H1 (cell line): ENCODE measurements at regions not wholly inside any gene's neighbourhood (a gene's known extent, or its start where the extent isn't known, plus 50 kb on each side); places are given as distances from the start of the nearest gene placed in this dataset.

Source experiments
- CTCF ChIA-PET: fragments of 300-600 bp; sonication (Branson Sonifier 250); formaldehyde crosslinking; loops from one replicate; lab custom pipeline; 2021; ENCODE audit not compliant: partially characterized antibody; lab: Charles Lee
- POLR2A ChIA-PET: fragments of 300-600 bp; sonication (Branson Sonifier 250); formaldehyde crosslinking; loops from one replicate; lab custom pipeline; 2021; ENCODE audit warnings: inconsistent platforms; ENCODE audit not compliant: partially characterized antibody; lab: Charles Lee
- DNase-seq, 2 experiments: peaks; one replicate each; pipeline versions ENCODE4 v3.0.0 to v3.0.0-alpha.2; 2010 to 2022; ENCODE audit warnings: low spot score in 2 of 2, low read depth in 1 of 2, mixed read lengths in 1 of 2
- FAIRE-seq: peaks from 2 replicates; lab custom pipeline; 2011; peaks lifted over from hg19 to GRCh38; lab: Jason Lieb, UNC
- H2AFZ ChIP-seq: 2 replicates; pipeline ENCODE4 v1.8.1; 2012; ENCODE audit warnings: low read length, inconsistent platforms
- H2AK5ac ChIP-seq: 2 replicates; pipeline ENCODE4 v1.6.1; 2013; ENCODE audit warnings: low read depth, low read length
- H2BK120ac ChIP-seq: replicated peaks from 2 replicates; pipeline ENCODE3; 2013; ENCODE audit warnings: low read depth, low read length, inconsistent platforms
- H2BK12ac ChIP-seq: 2 replicates; pipeline ENCODE4 v1.6.1; 2013; ENCODE audit warnings: low read depth, low read length
- H2BK15ac ChIP-seq: 2 replicates; pipeline ENCODE4 v1.6.1; 2013; ENCODE audit warnings: low read length
- H2BK20ac ChIP-seq: 2 replicates; pipeline ENCODE4 v1.6.1; 2013; ENCODE audit warnings: low read length
- H2BK5ac ChIP-seq: 2 replicates; pipeline ENCODE4 v1.6.1; 2013; ENCODE audit warnings: low read depth, low read length
- H3K14ac ChIP-seq: 2 replicates; pipeline ENCODE4 v1.6.1; 2013; ENCODE audit warnings: inconsistent platforms; ENCODE audit not compliant: insufficient read length
- H3K18ac ChIP-seq: 2 replicates; pipeline ENCODE4 v1.6.1; 2013; ENCODE audit warnings: low read length; ENCODE audit errors: extremely low read depth
- H3K23ac ChIP-seq: 2 replicates; pipeline ENCODE4 v1.6.1; 2013; ENCODE audit warnings: inconsistent platforms; ENCODE audit not compliant: insufficient read length
- H3K23me2 ChIP-seq: 2 replicates; pipeline ENCODE4 v1.6.1; 2013; ENCODE audit warnings: low read depth, low read length
- H3K27ac ChIP-seq: 2 replicates; pipeline ENCODE4 v1.6.1; 2011; ENCODE audit warnings: low read depth, low read length, inconsistent platforms
- H3K27me3 ChIP-seq, 4 experiments: replicated peaks in 1 of 4; 1 replicate in 1 of 4; 2 replicates in 3 of 4; pipeline versions ENCODE4 v1.6.1 to v1.8.1; 2011 to 2013; ENCODE audit warnings: low read length in 3 of 4, mild to moderate bottlenecking in 3 of 4, inconsistent platforms in 2 of 4, mixed read lengths in 2 of 4, moderate library complexity in 1 of 4; ENCODE audit not compliant: control insufficient read depth in 3 of 4, insufficient read depth in 3 of 4; ENCODE audit errors: extremely low read depth in 1 of 4
- H3K36me3 ChIP-seq, 4 experiments: 2 replicates each; pipeline versions ENCODE4 v1.6.1 to v1.8.1; 2011 to 2013; ENCODE audit warnings: mild to moderate bottlenecking in 4 of 4, low read length in 3 of 4, moderate library complexity in 2 of 4, control low read depth in 1 of 4, inconsistent platforms in 1 of 4; ENCODE audit not compliant: insufficient read depth in 4 of 4, control insufficient read depth in 2 of 4
- H3K4ac ChIP-seq: replicated peaks from 2 replicates; pipeline ENCODE3; 2013; ENCODE audit warnings: low read length, low read depth, mixed read lengths, inconsistent platforms; ENCODE audit not compliant: insufficient read length
- H3K4me1 ChIP-seq, 4 experiments: replicated peaks in 1 of 4; 1 replicate in 1 of 4; 2 replicates in 3 of 4; pipeline versions ENCODE4 v1.6.1 to v1.8.1; 2011 to 2013; ENCODE audit warnings: low read length in 3 of 4, inconsistent platforms in 2 of 4, mixed read lengths in 1 of 4; ENCODE audit not compliant: insufficient read depth in 4 of 4, control insufficient read depth in 3 of 4
- H3K4me2 ChIP-seq, 2 experiments: 2 replicates each; pipeline versions ENCODE4 v1.6.1 to v1.8.1; 2011 to 2013; ENCODE audit warnings: low read depth in 2 of 2, low read length in 2 of 2, control low read depth in 1 of 2, inconsistent platforms in 1 of 2, mild to moderate bottlenecking in 1 of 2; ENCODE audit not compliant: insufficient read depth in 1 of 2
- H3K4me3 ChIP-seq, 4 experiments: fragments of 200-600, 300-600 bp in 1 of 4; sonication (generic), shearing (Covaris generic), sonication (Bioruptor Twin) in 1 of 4; 2 replicates each; pipeline versions ENCODE4 v1.5.1 to v1.8.1; 2011 to 2016; ENCODE audit warnings: low read length in 4 of 4, low read depth in 3 of 4, control low read depth in 2 of 4, inconsistent platforms in 2 of 4, mild to moderate bottlenecking in 2 of 4, mixed read lengths in 1 of 4, moderate library complexity in 1 of 4; ENCODE audit not compliant: insufficient read depth in 2 of 4; ENCODE audit errors: extremely low read depth in 1 of 4
- H3K56ac ChIP-seq: replicated peaks from 2 replicates; pipeline ENCODE3; 2013; ENCODE audit warnings: low read depth, mild to moderate bottlenecking, mixed read lengths, low read length, inconsistent platforms; ENCODE audit not compliant: insufficient read length
- H3K79me1 ChIP-seq: 2 replicates; pipeline ENCODE4 v1.6.1; 2013; ENCODE audit warnings: low read depth, low read length, control low read depth
- H3K79me2 ChIP-seq, 2 experiments: 2 replicates each; pipeline versions ENCODE4 v1.6.1 to v1.8.1; 2012 to 2013; ENCODE audit warnings: low read length in 2 of 2, mild to moderate bottlenecking in 2 of 2, inconsistent platforms in 1 of 2; ENCODE audit not compliant: insufficient read depth in 2 of 2, control insufficient read depth in 1 of 2
- H3K9ac ChIP-seq, 4 experiments: replicated peaks in 1 of 4; 1 replicate in 1 of 4; 2 replicates in 3 of 4; pipeline versions ENCODE4 v1.6.1 to v1.8.1; 2011 to 2013; ENCODE audit warnings: low read depth in 3 of 4, low read length in 3 of 4, control low read depth in 2 of 4, mild to moderate bottlenecking in 2 of 4, moderate library complexity in 2 of 4, inconsistent platforms in 1 of 4; ENCODE audit errors: extremely low read depth in 1 of 4
- H3K9me3 ChIP-seq, 2 experiments: 2 replicates each; pipeline versions ENCODE4 v1.6.1 to v1.8.1; 2012 to 2013; ENCODE audit warnings: mild to moderate bottlenecking in 2 of 2, moderate library complexity in 2 of 2, control low read depth in 1 of 2, inconsistent platforms in 1 of 2, low read depth in 1 of 2, low read length in 1 of 2, mixed read lengths in 1 of 2; ENCODE audit not compliant: insufficient read depth in 2 of 2
- H4K20me1 ChIP-seq, 2 experiments: replicated peaks in 1 of 2; 2 replicates each; pipeline versions ENCODE3 to v1.8.1; 2011 to 2013; ENCODE audit warnings: inconsistent platforms in 2 of 2, low read length in 2 of 2, mild to moderate bottlenecking in 1 of 2; ENCODE audit not compliant: insufficient read depth in 2 of 2, control insufficient read depth in 1 of 2
- H4K5ac ChIP-seq: 2 replicates; pipeline ENCODE4 v1.6.1; 2013; ENCODE audit warnings: low read length, low read depth, mixed read lengths, inconsistent platforms; ENCODE audit not compliant: insufficient read length
- H4K8ac ChIP-seq: 2 replicates; pipeline ENCODE4 v1.8.0; 2013; ENCODE audit warnings: mild to moderate bottlenecking, moderate library complexity, low read length, inconsistent platforms; ENCODE audit not compliant: insufficient read depth; ENCODE audit errors: extremely low read depth
- H4K91ac ChIP-seq: replicated peaks from 2 replicates; pipeline ENCODE3; 2013; ENCODE audit warnings: low read length, mixed read lengths, inconsistent platforms; ENCODE audit not compliant: insufficient read length
- CBX5 ChIP-seq: fragments of 300-800, 300-1000 bp; sonication (generic); IDR thresholded peaks from 2 replicates; pipeline ENCODE4 v1.7.1; 2016; ENCODE audit warnings: antibody characterized with exemption, low read length, low read depth
- CEBPB ChIP-seq: IDR thresholded peaks from 2 replicates; pipeline ENCODE4 v1.6.1; 2012; ENCODE audit warnings: low read depth, low read length
- NRF1 ChIP-seq: IDR thresholded peaks from 2 replicates; pipeline ENCODE4 v1.6.1; 2011; ENCODE audit warnings: mild to moderate bottlenecking, low read depth, low read length, improper control_type of control experiment
- SIRT6 ChIP-seq: IDR thresholded peaks from one replicate; pipeline ENCODE4 v1.7.1; 2012; ENCODE audit warnings: low read length, inconsistent platforms
- SP1 ChIP-seq: IDR thresholded peaks from 2 replicates; pipeline ENCODE4 v1.6.1; 2011; ENCODE audit warnings: low read depth, low read length
- SP4 ChIP-seq: IDR thresholded peaks from 2 replicates; pipeline ENCODE4 v1.6.1; 2012; ENCODE audit warnings: low read length, inconsistent platforms
- YY1 ChIP-seq: IDR thresholded peaks from 2 replicates; pipeline ENCODE4 v1.6.1; 2011; ENCODE audit warnings: low read depth, mild to moderate bottlenecking, low read length
- WGBS, 2 experiments: shearing (Covaris generic) in 1 of 2; methylation state at CpG; one replicate each; pipeline versions ENCODE4 v1.1.6 to v1.1.7; 2013 to 2015; ENCODE audit warnings: low lambda C conversion rate in 2 of 2, mixed read lengths in 2 of 2, inconsistent platforms in 1 of 2, low coverage in 1 of 2, missing lambda C conversion rate in 1 of 2; ENCODE audit not compliant: insufficient replicate concordance in 2 of 2, insufficient coverage in 1 of 2, insufficient read length in 1 of 2; ENCODE audit errors: extremely low coverage in 1 of 2, missing lambda C conversion rate in 1 of 2; 5-methylcytosine and 5-hydroxymethylcytosine counted together
- TF ChIP-seq, protein P1 (sequence below): IDR thresholded peaks from 2 replicates; pipeline ENCODE4 v1.6.1; 2011; ENCODE audit warnings: low read length, improper control_type of control experiment
- TF ChIP-seq, protein P2 (sequence below), 3 experiments: IDR thresholded peaks; 1 replicate in 2 of 3; 2 replicates in 1 of 3; pipeline versions ENCODE4 v1.5.1 to v1.6.1; 2011; ENCODE audit warnings: low read length in 3 of 3, mild to moderate bottlenecking in 3 of 3, inconsistent platforms in 2 of 3, low read depth in 1 of 3, moderate library complexity in 1 of 3; ENCODE audit not compliant: insufficient read depth in 1 of 3; ENCODE audit errors: control extremely low read depth in 1 of 3
- TF ChIP-seq, protein P3 (sequence below): IDR thresholded peaks from 2 replicates; pipeline ENCODE4 v1.6.1; 2012; ENCODE audit warnings: inconsistent platforms

DNA sequence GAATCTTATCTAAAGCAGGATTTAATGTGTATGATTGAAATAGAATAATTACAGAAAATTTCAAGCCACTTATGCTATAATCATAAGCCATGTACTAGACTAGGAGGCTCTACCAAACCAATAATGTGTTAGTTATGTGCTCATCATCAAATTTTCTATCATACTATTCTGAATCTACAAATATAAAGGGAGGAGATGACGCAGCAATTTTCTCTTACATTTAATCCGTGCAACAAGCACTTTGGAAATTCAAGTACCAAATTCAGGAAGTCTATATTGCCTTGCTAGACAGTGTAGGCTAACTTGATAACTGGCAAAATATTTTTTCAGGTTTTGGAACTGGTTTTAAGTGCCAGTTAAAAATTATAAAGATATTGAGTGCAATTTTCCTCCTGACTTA, 283.5 kb downstream of the C4orf33 start (continued):
- TF ChIP-seq CEBPB: no peak

DNA sequence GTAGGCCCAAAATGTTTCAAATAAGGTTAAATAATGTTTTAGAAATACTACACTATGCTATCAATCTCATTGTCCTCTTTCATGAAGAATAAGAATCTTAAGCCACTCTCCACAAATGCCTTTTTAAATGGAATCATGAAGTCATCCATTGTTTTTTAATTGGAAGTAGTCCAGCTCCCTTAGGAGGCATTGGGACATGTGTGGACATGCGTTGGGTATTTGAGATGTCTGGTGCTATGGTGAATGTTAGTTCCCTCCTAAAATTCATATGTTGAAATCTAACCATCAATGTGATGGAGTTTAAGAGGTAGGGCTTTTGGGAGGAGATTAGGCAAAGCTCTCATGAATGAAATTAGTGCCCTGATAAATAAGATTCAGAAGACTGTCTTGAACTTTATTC, 289.0 kb downstream of the C4orf33 start:
- H3K9me3 ChIP-seq: no peaks in the 10 kb centered on the region
- H2BK12ac ChIP-seq: no peak overlapping the region
- H3K4ac ChIP-seq: no peak overlapping the region
- no peak overlapping the region for H3K4me2 ChIP-seq
- H3K79me2 ChIP-seq: no peaks in the 10 kb centered on the region
- no peak overlapping the region for H3K18ac ChIP-seq
- CTCF ChIA-PET: no interaction called here
- no peaks in the 10 kb centered on the region for H3K27me3 ChIP-seq
- H4K8ac ChIP-seq: no peak overlapping the region
- H2BK5ac ChIP-seq: no peak overlapping the region
- POLR2A ChIA-PET: no interaction called here
- no peak overlapping the region for H2AK5ac ChIP-seq
- no peaks in the 10 kb centered on the region for H3K79me1 ChIP-seq
- no peaks in the 10 kb centered on the region for H3K4me1 ChIP-seq
- no peak overlapping the region for H3K23ac ChIP-seq
- 95% methylated on average over 1 of the region's 1 CpG; no CpG with 5 or more reads in 1 of the 2 experiments for WGBS, 2 experiments
- no peak overlapping the region for H4K5ac ChIP-seq
- no peaks in the 10 kb centered on the region for H4K20me1 ChIP-seq
- no peak overlapping the region for H2BK15ac ChIP-seq
- DNase-seq: no peak
- no peak overlapping the region for H3K9ac ChIP-seq
- H2AFZ ChIP-seq: no peak overlapping the region
- H3K14ac ChIP-seq: no peak overlapping the region
- no peak overlapping the region for H4K91ac ChIP-seq
- no peak overlapping the region for H2BK20ac ChIP-seq
- no peaks in the 10 kb centered on the region for H3K36me3 ChIP-seq
- no peak overlapping the region for H3K4me3 ChIP-seq
- H2BK120ac ChIP-seq: no peak overlapping the region
- no peak for FAIRE-seq
- no peaks in the 10 kb centered on the region for H3K23me2 ChIP-seq
- H3K56ac ChIP-seq: no peak overlapping the region
- no peak for TF ChIP-seq SP4
- TF ChIP-seq SP1: no peak
- TF ChIP-seq CEBPB: no peak
- no peak for TF ChIP-seq CBX5
- TF ChIP-seq, protein P1, sequence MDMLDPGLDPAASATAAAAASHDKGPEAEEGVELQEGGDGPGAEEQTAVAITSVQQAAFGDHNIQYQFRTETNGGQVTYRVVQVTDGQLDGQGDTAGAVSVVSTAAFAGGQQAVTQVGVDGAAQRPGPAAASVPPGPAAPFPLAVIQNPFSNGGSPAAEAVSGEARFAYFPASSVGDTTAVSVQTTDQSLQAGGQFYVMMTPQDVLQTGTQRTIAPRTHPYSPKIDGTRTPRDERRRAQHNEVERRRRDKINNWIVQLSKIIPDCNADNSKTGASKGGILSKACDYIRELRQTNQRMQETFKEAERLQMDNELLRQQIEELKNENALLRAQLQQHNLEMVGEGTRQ: no peak
- TF ChIP-seq SIRT6: no peak
- TF ChIP-seq, protein P2, sequence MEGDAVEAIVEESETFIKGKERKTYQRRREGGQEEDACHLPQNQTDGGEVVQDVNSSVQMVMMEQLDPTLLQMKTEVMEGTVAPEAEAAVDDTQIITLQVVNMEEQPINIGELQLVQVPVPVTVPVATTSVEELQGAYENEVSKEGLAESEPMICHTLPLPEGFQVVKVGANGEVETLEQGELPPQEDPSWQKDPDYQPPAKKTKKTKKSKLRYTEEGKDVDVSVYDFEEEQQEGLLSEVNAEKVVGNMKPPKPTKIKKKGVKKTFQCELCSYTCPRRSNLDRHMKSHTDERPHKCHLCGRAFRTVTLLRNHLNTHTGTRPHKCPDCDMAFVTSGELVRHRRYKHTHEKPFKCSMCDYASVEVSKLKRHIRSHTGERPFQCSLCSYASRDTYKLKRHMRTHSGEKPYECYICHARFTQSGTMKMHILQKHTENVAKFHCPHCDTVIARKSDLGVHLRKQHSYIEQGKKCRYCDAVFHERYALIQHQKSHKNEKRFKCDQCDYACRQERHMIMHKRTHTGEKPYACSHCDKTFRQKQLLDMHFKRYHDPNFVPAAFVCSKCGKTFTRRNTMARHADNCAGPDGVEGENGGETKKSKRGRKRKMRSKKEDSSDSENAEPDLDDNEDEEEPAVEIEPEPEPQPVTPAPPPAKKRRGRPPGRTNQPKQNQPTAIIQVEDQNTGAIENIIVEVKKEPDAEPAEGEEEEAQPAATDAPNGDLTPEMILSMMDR (IDR thresholded peaks at IDR 0.05; ENCODE audit: control extremely low read depth in 1 of 3, insufficient read depth in 1 of 3, low read depth in 1 of 3, low read length in 3 of 3): no peak
- TF ChIP-seq YY1: no peak
- TF ChIP-seq NRF1: no peak
- TF ChIP-seq, protein P3, sequence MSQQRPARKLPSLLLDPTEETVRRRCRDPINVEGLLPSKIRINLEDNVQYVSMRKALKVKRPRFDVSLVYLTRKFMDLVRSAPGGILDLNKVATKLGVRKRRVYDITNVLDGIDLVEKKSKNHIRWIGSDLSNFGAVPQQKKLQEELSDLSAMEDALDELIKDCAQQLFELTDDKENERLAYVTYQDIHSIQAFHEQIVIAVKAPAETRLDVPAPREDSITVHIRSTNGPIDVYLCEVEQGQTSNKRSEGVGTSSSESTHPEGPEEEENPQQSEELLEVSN: no peak
- no peak overlapping the region for H3K27ac ChIP-seq
